DMS53 treated with DMSO at 0.1 percent for 48 hours (cell line): ENCODE measurements at regions not wholly inside any gene's neighbourhood (a gene's known extent, or its start where the extent isn't known, plus 50 kb on each side); places are given as distances from the start of the nearest gene placed in this dataset.
A peak's percentile ranks its signal among the peaks of the same experiment; 100 is the strongest.
"Not testable (repeated sequence)": the region's sequence is repeated elsewhere in the genome, so short reads cannot be mapped to it uniquely, and the experiment has no call there.

Experiments used
- DNase-seq: peaks from one replicate; lab custom pipeline; 2025; ENCODE audit not compliant: unreplicated experiment; lab: John Stamatoyannopoulos, UW

DNA sequence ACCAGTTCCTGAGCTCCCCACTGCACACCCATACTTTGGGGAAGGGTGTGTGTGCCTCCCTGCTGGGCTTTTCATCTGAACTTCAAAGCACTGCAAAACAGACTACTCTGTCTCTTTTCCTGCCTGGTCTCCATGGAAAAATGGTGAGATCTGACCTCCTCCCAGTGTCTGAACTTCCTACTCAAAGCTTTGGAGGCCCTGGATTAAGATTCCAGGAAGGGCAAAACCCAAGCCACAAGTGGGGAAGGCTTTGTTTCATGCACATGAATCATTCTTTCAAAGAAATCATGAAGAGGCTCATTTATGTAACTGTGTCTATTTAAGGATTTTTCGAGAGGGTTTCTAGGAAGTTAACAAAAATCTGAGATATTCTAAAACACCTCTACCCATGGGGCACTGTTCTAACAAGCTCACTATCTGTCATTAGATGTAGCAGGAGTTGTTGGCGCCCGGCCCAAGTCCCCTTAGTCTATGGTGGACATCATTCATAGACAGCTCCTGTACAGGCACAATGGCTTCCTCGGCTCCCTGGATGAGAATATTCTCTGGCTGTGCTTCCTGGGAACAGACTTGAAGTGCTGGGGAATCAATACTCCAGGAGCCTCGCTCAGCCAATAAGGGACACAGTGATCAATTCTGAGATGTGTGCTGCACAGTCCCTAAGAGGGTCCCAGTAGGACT, 224.0 kb downstream of the KTN1 start:
- DNase-seq: no peak

GRCh38 chr14:55805250-55805649, 225.2 kb downstream of the KTN1 start:
- no peak for DNase-seq

GRCh38 chr14:55807053-55807880, 227.3 kb downstream of the KTN1 start:
- DNase-seq: no peak

- DNase-seq: no peak
Measured at GRCh38 chr14:55807881-55808379, 227.9 kb downstream of the KTN1 start.

DNA sequence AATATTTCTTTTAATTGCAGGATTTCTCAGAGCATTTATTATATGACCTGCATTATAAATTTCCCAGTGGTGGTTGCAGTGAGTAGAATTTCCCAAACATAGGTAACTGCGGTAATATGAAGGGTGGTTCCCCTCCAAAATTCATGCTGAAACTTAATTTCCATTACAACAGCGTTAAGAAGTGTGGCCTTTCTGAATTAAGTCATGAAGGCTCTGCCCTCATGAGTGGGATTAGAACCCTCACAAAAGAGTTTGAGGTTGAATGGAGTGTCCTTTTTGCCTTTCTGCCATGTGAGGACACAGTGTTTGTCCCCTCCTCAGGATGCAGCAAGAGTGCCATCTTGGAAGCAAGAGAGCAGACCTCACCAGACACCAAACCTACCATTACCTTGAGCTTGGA, 233.6 kb downstream of the KTN1 start:
- DNase-seq: no peak

GRCh38 chr14:55814064-55814463, 234.1 kb downstream of the KTN1 start:
- DNase-seq: no peak

DNA sequence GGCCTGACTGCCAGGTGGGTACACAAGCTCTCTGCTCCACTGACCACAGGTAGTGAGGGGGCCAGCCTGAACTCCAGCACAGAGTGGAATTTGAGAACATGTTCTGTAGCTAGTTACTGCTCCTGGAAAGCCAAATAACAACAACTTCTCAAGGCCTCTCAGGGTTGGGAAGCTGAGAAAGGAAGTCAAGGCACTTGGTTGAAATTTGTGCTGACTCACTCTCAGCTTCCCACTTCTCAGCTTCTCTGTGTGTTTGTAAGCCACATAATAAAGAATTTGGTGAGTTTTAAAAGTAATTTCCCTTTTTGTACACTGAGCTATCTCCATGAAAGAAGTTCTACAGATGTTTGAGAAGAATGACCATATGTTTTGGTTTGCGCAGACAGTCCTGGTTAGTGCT, 234.9 kb downstream of the KTN1 start:
- no peak for DNase-seq

DNA sequence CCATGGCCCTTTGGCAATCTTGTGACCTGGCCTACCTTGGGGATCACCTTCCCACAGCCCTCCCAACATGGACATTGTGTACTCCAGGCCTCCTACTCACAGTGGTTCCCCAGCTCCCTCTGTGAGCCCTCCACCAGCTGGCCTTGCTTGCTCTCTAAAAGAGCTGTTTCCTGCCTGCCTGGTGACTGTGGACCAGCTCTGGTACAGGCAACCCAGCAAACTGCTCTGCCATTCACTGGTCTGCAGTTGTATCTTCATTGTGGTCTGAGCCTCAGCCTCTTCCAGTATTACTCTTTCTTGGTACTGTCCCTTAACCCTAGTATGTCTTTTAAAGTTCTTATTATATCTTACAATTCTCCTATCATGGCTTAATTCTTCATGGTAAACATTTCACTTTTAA, 236.2 kb downstream of the KTN1 start:
- no peak for DNase-seq

DNA sequence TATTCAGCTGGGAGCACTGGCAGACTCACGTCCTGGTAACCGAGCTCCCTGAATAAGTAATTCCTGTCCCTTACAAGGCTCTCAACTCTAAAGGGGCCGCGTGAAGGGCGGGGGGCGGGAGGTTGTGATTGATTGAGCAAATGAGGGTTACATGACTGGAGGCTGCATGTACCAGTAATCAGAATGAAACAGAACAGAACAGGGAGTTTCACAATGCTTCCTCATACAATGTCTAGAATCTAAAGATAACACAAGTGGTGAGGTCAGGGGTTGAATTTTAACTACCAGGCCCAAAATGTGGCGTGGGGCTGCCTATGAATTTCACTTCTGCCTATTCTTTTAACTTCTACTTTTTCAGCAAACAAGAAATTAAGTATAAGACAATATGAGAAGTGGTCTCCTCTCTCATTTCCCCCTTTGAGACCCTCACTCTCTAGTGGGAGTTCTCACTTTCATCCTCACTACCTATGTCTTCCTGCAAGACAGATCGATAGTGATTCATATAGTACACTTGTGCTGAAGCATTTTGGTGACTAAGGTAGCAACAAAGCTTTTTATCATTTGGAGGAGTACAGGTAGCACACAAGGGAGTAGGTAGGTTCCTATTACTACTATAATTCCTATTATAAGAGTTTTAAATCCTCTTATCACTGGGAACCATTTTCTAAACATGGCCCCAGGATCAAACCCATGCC, 239.8 kb downstream of the KTN1 start:
- DNase-seq: no peak

DNA sequence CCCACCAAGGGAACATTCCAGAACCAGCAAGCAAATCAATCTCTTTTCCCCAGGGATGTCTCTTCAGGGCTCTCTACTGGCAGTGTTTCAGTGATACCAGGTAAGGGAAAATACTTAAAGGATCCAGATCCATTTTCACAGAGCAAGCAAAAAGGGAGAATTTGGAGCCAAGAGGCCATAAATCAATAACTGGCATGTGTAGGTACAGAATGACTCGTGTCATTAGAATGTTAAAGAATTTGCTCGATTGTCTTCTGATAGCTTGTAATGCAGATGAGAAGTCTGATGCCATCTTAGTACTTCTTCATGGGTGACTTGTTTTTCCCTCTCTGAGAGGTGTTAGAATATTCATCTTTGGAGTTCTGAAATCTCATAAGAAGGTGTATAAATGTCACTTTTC, 242.9 kb downstream of the KTN1 start:
- no peak for DNase-seq

GRCh38 chr14:55832122-55832911, 252.3 kb downstream of the KTN1 start:
- DNase-seq: peak; percentile 91

- no peak for DNase-seq
Measured at GRCh38 chr14:55832974-55833373, 253.0 kb downstream of the KTN1 start.

- no peak for DNase-seq
Measured at GRCh38 chr14:55834390-55834789, 254.4 kb downstream of the KTN1 start.

DNA sequence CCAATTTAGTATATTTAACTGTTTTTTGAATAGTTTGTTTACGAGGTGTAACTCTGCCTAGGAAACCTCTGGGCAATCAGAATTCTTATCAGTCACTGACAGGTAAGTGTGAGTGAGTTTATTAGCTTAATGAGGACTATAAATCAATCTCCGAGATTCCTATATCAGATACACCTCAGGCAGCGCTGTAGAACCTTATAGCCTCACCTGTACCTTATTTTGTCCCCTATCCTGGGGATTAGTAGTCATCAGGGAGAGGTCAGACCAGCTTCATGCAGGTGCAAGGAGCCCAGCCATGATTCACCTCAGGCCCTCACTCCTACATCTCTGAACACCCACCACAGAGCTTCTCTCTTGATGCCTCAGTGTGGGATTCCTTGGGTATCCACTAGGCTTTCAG, 256.0 kb downstream of the KTN1 start:
- DNase-seq: no peak

DNA sequence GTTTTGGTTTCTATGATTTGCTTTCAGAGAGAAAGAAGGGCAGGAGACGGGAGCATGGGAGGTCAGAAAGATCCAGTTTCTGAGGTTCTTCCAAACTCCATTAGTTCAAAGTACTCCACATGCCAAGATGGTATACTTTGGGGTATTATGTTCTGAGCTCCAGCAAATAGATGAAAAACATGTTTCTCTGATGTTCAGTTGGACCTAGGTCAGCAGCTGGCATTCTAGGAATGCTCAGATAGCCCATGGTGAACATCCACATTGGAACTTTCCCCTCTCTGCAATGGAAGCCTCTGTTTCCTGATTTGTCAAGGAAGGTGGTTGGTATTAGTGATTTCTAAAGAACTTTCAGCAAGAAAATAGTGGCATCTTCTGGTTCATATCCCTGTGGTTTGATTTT, 257.5 kb downstream of the KTN1 start:
- no peak for DNase-seq

- DNase-seq: no peak
Measured at GRCh38 chr14:55838529-55839052, 258.6 kb downstream of the KTN1 start.

DNA sequence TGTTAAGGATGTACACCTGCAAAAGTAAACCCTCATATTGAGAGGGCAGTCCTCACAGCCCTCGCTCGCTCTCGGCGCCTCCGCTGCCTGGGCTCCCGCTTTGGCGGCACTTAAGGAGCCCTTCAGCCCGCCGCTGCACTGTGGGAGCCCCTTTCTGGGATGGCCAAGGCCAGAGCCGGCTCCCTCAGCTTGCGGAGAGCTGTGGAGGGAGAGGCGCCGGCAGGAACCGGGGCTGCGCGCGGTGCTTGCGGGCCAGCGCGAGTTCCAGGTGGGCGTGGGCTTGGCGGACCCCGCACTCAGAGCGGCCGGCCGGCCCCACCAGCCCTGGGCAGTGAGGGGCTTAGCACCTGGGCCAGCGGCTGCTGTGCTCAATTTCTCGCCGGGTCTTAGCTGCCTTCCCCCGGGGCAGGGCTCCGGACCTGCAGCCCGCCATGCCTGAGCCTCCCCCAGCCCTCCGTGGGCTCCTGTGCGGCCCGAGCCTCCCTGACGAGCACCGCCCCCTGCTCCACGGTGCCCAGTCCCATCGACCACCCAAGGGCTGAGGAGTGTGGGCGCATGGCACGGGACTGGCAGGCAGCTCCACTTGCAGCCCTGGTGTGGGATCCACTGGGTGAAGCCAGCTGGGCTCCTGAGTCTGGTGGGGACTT, 259.4 kb downstream of the KTN1 start:
- DNase-seq: not testable (repeated sequence)

DNA sequence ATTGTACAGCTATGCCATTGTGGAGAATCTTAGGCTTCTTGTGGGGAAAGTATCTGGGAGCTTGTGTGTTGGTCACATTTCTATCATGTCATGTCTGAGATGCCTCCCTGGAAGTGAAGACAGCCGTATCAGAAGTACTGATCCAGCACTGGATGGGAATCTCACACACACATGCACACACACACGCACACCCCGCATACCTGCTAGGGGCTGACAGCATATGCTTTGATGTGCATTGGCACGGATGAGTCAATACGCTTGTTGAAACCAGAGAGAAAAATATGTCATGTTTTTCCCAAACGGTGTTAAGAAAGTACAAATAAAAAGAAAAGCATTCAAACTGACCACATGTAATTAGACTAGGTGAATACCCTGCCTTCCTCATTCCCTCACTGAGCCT, 260.8 kb downstream of the KTN1 start:
- no peak for DNase-seq

- no peak for DNase-seq
Measured at GRCh38 chr14:55841625-55842024, 261.6 kb downstream of the KTN1 start.

GRCh38 chr14:55843718-55844403, 263.9 kb downstream of the KTN1 start:
- DNase-seq: no peak
